ENCODE measurements at regions not wholly inside any gene's neighbourhood (a gene's known extent, or its start where the extent isn't known, plus 50 kb on each side); places are given as distances from the start of the nearest gene placed in this dataset.

GRCh38 chr2:238994876-238995275 lies 147.0 kb downstream of the TWIST2 start:
- no peak for TF ChIP-seq TEAD4 (IDR thresholded peaks at IDR 0.05)
- no peak for TF ChIP-seq ZBTB7A (IDR thresholded peaks at IDR 0.05; ENCODE audit: low read depth)
- TF ChIP-seq RAD21 (IDR thresholded peaks at IDR 0.05; ENCODE audit: low read depth), result no peak
- TF ChIP-seq REST (IDR thresholded peaks at IDR 0.05; ENCODE audit: low read depth), result no peak
- TF ChIP-seq YY1 (IDR thresholded peaks at IDR 0.05; ENCODE audit: low read depth), result no peak

Measured in Ishikawa (cell line).